ENCODE measurements at regions not wholly inside any gene's neighbourhood (a gene's known extent, or its start where the extent isn't known, plus 50 kb on each side); places are given as distances from the start of the nearest gene placed in this dataset.

DNA sequence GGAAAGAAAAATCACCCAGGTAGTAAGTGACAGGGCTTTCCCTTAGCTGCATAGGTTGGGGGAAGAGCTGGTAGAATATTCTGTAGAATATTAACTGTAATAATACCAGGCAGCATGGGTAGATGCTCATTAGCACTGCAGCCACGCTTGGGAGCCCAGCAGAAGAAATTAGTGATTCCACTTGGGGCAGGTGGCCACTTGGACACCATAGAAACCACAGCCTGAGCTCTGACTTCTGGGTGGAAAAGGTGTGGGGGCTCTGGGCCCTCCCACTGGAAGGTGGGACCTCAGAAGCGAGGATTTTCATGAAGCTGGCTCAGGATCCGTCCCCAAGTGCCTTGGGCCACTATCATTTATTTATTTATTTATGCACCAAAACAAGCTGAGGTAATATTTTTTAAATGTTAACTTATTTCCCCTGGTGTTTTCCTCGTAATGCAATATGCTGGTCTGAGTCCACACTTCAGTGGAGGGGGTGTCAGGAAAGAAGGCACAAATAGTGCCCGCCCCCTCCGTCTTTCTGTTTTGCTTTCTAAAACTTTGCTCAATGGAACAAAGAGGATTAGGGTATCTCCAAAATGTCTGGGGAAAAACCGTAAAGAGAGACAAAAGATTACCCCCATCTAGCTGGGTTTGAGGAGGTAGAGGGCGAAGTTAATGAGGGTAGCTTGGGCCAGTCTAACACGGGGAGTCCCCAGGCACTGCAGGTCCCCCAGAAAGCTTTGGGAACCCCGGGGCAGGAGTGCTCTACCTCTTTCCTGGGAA lies 75.2 kb upstream of the GADD45A start:
- TF ChIP-seq CTCF (IDR thresholded peaks at IDR 0.05; ENCODE audit: control extremely low read depth in 1 of 3, insufficient read depth in 1 of 3, low read depth in 1 of 3, low read length in 3 of 3): no peak
- no peak for TF ChIP-seq JUND (IDR thresholded peaks at IDR 0.05; ENCODE audit: low read length)
- no peak for TF ChIP-seq EP300 (IDR thresholded peaks at IDR 0.05; ENCODE audit: borderline replicate concordance in 1 of 2, low read depth in 2 of 2, low read length in 2 of 2)
- TF ChIP-seq CEBPB (IDR thresholded peaks at IDR 0.05; ENCODE audit: low read depth, low read length): no peak
- TF ChIP-seq TEAD4 (IDR thresholded peaks at IDR 0.05; ENCODE audit: low read depth, low read length): no peak

Data from H1 (cell line).